Ishikawa (cell line): ENCODE measurements at regions not wholly inside any gene's neighbourhood (a gene's known extent, or its start where the extent isn't known, plus 50 kb on each side); places are given as distances from the start of the nearest gene placed in this dataset.

Experiments
- CEBPB ChIP-seq: IDR thresholded peaks from 2 replicates; pipeline ENCODE4 v1.6.1; 2012
- MAX ChIP-seq: IDR thresholded peaks from 2 replicates; pipeline ENCODE4 v1.6.1; 2012
- NFIC ChIP-seq: IDR thresholded peaks from 2 replicates; pipeline ENCODE4 v1.6.1; 2012
- TEAD4 ChIP-seq: IDR thresholded peaks from 2 replicates; pipeline ENCODE4 v1.6.1; 2012
- ZBTB7A ChIP-seq: IDR thresholded peaks from 2 replicates; pipeline ENCODE4 v1.6.1; 2012; ENCODE audit warnings: low read depth

GRCh38 chr15:93340406-93340805 lies 251.4 kb upstream of the RGMA start:
- TF ChIP-seq MAX (no peak), TEAD4 (no peak), ZBTB7A (no peak), CEBPB (no peak), NFIC (no peak)
